Large intestine (tissue), 3 donors: ENCODE measurements at regions not wholly inside any gene's neighbourhood (a gene's known extent, or its start where the extent isn't known, plus 50 kb on each side); places are given as distances from the start of the nearest gene placed in this dataset.

Source experiments
- DNase-seq, 2 donors: peaks; one replicate each; pipeline versions ENCODE4 v3.0.0 to v3.0.0-alpha.2; 2013
- H3K27ac ChIP-seq: one replicate; pipeline ENCODE4 v1.5.1; 2013; ENCODE audit warnings: low read length
- H3K27me3 ChIP-seq: 2 replicates; pipeline ENCODE4 v1.6.1; 2013; ENCODE audit warnings: low read length; ENCODE audit not compliant: control insufficient read depth, insufficient read depth
- H3K36me3 ChIP-seq: 2 replicates; pipeline ENCODE4 v1.6.1; 2013; ENCODE audit warnings: low read length; ENCODE audit not compliant: control insufficient read depth, insufficient read depth
- H3K4me1 ChIP-seq: one replicate; pipeline ENCODE4 v1.6.1; 2013; ENCODE audit warnings: low read length; ENCODE audit not compliant: control insufficient read depth, insufficient read depth
- H3K4me3 ChIP-seq: one replicate; pipeline ENCODE4 v1.5.1; 2013; ENCODE audit warnings: low read length
- H3K9me3 ChIP-seq: one replicate; pipeline ENCODE4 v1.6.1; 2013; ENCODE audit warnings: mild to moderate bottlenecking, low read depth, low read length, moderate library complexity; ENCODE audit not compliant: control insufficient read depth
- WGBS: methylation state at CpG from one replicate; pipeline ENCODE4 v1.1.5; 2013; ENCODE audit warnings: low lambda C conversion rate; ENCODE audit not compliant: insufficient coverage; 5-methylcytosine and 5-hydroxymethylcytosine counted together

GRCh38 chr19:28213470-28214082 is 999.4 kb downstream of the UQCRFS1 start:
- 83% methylated on average over 1 of the region's 6 CpGs for WGBS
- Histone ChIP-seq H3K4me1 (no peaks in the 10 kb centered on the region), H3K4me3 (no peak overlapping the region), H3K9me3 (no peaks in the 10 kb centered on the region), H3K27me3 (no peaks in the 10 kb centered on the region), H3K27ac (no peak overlapping the region), H3K36me3 (no peaks in the 10 kb centered on the region)
- no peak for DNase-seq

DNA sequence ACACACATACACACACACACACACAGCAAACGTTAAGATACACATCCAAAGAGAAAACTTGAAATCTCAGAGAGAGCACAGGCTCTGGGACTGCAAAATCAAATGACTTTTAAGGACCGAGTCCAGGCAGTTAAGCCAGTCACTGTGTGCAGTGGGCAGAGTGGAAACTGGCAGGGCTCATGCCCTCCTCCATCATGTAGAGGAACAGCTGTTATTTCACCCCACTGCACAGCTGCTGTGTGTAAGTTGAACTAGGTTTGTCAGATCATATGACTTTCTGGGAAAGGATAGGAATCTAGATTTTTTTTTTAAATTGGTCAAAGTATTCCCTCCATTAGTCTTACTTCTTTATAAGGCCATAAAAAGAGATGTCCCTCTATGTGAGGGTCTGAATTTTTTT is 1002.1 kb downstream of the UQCRFS1 start:
- Histone ChIP-seq H3K4me1 (no peaks in the 10 kb centered on the region), H3K9me3 (no peaks in the 10 kb centered on the region), H3K36me3 (no peaks in the 10 kb centered on the region), H3K4me3 (no peak overlapping the region), H3K27ac (no peak overlapping the region), H3K27me3 (no peaks in the 10 kb centered on the region)
- no CpG with 5 or more reads among the region's 2 CpGs for WGBS
- no peak for DNase-seq

GRCh38 chr19:28208745-28209144 is 1004.2 kb downstream of the UQCRFS1 start:
- Histone ChIP-seq H3K4me3 (no peak overlapping the region), H3K27ac (no peak overlapping the region), H3K4me1 (no peaks in the 10 kb centered on the region), H3K36me3 (no peaks in the 10 kb centered on the region), H3K9me3 (no peaks in the 10 kb centered on the region), H3K27me3 (no peaks in the 10 kb centered on the region)
- no CpG with 5 or more reads among the region's 10 CpGs for WGBS
- DNase-seq: no peak

GRCh38 chr19:28207244-28207643 is 1005.7 kb downstream of the UQCRFS1 start:
- no peaks in the 10 kb centered on the region for H3K9me3 ChIP-seq
- no peak overlapping the region for H3K27ac ChIP-seq
- no peaks in the 10 kb centered on the region for H3K27me3 ChIP-seq
- no peaks in the 10 kb centered on the region for H3K36me3 ChIP-seq
- H3K4me3 ChIP-seq: no peak overlapping the region
- DNase-seq: no peak
- WGBS: no CpG with 5 or more reads among the region's 7 CpGs
- no peaks in the 10 kb centered on the region for H3K4me1 ChIP-seq

GRCh38 chr19:28201462-28201943 is 1011.4 kb downstream of the UQCRFS1 start:
- DNase-seq: no peak
- Histone ChIP-seq H3K4me3 (no peak overlapping the region), H3K9me3 (no peaks in the 10 kb centered on the region), H3K4me1 (no peaks in the 10 kb centered on the region), H3K27ac (no peak overlapping the region), H3K36me3 (no peaks in the 10 kb centered on the region), H3K27me3 (no peaks in the 10 kb centered on the region)
- WGBS: no CpG with 5 or more reads among the region's 5 CpGs

- no peaks in the 10 kb centered on the region for H3K4me1 ChIP-seq
- H3K4me3 ChIP-seq: no peak overlapping the region
- no peaks in the 10 kb centered on the region for H3K9me3 ChIP-seq
- H3K36me3 ChIP-seq: no peaks in the 10 kb centered on the region
- no peak overlapping the region for H3K27ac ChIP-seq
- DNase-seq: no peak
- no peaks in the 10 kb centered on the region for H3K27me3 ChIP-seq
- WGBS: 100% methylated on average over 1 of the region's 6 CpGs
These were observed 1013.6 kb downstream of the UQCRFS1 start for GRCh38 chr19:28199323-28199722.

DNA sequence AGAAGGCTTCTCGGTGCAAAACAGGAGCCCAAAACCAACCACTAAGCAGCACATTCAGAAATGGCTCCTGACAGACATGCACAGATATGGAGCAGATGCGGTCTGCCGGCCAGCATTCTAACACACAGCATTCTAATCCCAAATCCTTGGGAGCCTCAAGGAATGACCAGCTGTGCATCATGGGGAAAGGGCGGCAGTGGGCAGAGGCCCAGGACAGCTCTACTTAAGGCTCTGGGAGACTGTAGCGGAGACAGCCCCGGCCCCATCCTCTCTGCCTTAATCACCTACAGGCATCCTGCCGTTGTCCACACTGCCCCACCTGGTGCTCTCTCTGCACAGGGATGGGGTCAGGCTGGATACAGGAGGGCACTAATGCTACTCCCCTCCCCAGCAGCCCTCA is 1016.0 kb downstream of the UQCRFS1 start:
- Histone ChIP-seq H3K4me1 (no peaks in the 10 kb centered on the region), H3K27me3 (no peaks in the 10 kb centered on the region), H3K4me3 (no peak overlapping the region), H3K9me3 (no peaks in the 10 kb centered on the region), H3K36me3 (no peaks in the 10 kb centered on the region), H3K27ac (no peak overlapping the region)
- 20% methylated on average over 1 of the region's 7 CpGs for WGBS
- DNase-seq: no peak

DNA sequence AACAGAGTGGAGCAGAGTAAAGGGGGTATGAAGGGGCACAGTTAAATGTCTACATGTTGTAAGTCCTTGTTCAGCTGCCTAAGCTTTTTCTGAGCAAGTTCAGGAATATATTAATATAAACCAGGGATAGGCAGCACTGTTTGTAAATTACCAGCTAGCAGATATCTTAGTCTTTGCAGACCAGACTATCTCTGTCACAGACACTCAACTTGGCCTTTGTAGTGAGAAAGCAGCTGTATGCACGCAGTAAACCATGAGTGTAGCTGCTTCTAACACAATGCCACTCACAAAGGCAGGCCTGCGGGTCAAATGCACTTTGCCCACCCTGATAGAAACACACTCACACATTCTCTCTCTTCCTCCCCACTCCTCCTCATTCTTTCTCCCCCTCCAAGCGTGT is 1016.9 kb downstream of the UQCRFS1 start:
- no peak for DNase-seq
- no CpG with 5 or more reads among the region's 3 CpGs for WGBS
- Histone ChIP-seq H3K27ac (no peak overlapping the region), H3K4me1 (no peaks in the 10 kb centered on the region), H3K27me3 (no peaks in the 10 kb centered on the region), H3K36me3 (no peaks in the 10 kb centered on the region), H3K4me3 (no peak overlapping the region), H3K9me3 (no peaks in the 10 kb centered on the region)

GRCh38 chr19:28185646-28186045 is 1027.3 kb downstream of the UQCRFS1 start:
- Histone ChIP-seq H3K27ac (no peak overlapping the region), H3K27me3 (no peaks in the 10 kb centered on the region), H3K4me1 (no peaks in the 10 kb centered on the region), H3K36me3 (no peaks in the 10 kb centered on the region), H3K9me3 (no peaks in the 10 kb centered on the region), H3K4me3 (no peak overlapping the region)
- WGBS: 60% methylated on average over 1 of the region's 3 CpGs
- no peak for DNase-seq

DNA sequence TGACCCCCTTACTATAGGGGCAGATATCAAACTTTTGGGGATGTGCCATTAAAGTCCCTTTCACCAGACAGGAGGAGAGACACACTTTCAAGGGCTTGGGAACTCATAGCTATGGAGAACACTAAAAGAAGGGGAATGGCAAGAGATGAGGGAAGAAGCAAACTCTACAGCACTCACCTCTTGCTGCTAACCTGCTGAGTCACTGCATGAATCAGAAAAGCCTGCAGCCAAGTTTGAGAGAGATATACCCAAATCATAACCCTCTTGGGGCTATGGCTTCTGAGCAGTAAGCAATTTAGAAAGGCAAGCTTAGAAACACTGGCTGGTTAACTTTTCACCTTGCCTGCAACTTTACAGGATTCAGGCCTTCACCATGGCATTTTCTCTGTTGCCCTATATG is 1028.0 kb downstream of the UQCRFS1 start:
- H3K36me3 ChIP-seq: no peaks in the 10 kb centered on the region
- no peaks in the 10 kb centered on the region for H3K4me1 ChIP-seq
- DNase-seq: no peak
- H3K4me3 ChIP-seq: no peak overlapping the region
- H3K27me3 ChIP-seq: no peaks in the 10 kb centered on the region
- H3K9me3 ChIP-seq: no peaks in the 10 kb centered on the region
- H3K27ac ChIP-seq: no peak overlapping the region

DNA sequence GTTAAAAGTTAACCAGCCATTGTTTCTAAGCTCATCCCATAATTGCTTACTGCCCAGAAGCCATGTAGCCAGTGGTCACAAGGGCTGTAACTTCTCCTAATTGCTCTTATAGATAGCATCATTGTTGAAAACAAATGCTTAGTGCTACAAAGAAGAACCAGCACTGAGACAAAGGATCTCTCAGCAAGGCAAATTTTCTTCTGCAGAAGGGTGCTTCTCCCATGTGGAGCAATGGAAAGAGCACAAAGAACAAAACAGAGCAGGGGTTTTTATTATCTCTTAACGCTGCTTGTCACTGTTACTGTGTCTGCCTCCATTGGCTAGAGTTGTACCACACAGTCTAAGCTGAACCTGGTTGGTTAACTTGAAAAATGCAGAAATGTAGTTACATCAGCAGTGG is 1036.8 kb downstream of the UQCRFS1 start:
- Histone ChIP-seq H3K27me3 (no peaks in the 10 kb centered on the region), H3K36me3 (no peaks in the 10 kb centered on the region), H3K4me1 (no peaks in the 10 kb centered on the region), H3K27ac (no peak overlapping the region), H3K4me3 (no peak overlapping the region), H3K9me3 (peaks cover 3% of the 10 kb centered on the region)
- no peak for DNase-seq
- WGBS: 29% methylated on average over 1 of the region's 1 CpG
